ENCODE measurements at regions not wholly inside any gene's neighbourhood (a gene's known extent, or its start where the extent isn't known, plus 50 kb on each side); places are given as distances from the start of the nearest gene placed in this dataset.

GRCh38 chr5:74064911-74065310 lies 438.9 kb downstream of the ARHGEF28 start:
- Histone ChIP-seq H3K36me3 (no peaks in the 10 kb centered on the region), H3K9me3 (no peaks in the 10 kb centered on the region), H3K4me1 (no peaks in the 10 kb centered on the region), H3K9ac (ENCODE audit: low read depth in 2 of 2, low read length in 2 of 2) (no peak overlapping the region), H3K4me3 (no peak overlapping the region), H3K27me3 (no peaks in the 10 kb centered on the region), H3K27ac (no peak overlapping the region)
- TF ChIP-seq, protein P1, sequence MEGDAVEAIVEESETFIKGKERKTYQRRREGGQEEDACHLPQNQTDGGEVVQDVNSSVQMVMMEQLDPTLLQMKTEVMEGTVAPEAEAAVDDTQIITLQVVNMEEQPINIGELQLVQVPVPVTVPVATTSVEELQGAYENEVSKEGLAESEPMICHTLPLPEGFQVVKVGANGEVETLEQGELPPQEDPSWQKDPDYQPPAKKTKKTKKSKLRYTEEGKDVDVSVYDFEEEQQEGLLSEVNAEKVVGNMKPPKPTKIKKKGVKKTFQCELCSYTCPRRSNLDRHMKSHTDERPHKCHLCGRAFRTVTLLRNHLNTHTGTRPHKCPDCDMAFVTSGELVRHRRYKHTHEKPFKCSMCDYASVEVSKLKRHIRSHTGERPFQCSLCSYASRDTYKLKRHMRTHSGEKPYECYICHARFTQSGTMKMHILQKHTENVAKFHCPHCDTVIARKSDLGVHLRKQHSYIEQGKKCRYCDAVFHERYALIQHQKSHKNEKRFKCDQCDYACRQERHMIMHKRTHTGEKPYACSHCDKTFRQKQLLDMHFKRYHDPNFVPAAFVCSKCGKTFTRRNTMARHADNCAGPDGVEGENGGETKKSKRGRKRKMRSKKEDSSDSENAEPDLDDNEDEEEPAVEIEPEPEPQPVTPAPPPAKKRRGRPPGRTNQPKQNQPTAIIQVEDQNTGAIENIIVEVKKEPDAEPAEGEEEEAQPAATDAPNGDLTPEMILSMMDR (IDR thresholded peaks at IDR 0.05), result no peak
- intact Hi-C loops (cut with DNase I), result no loop called here
- DNase-seq, result no peak

DNA sequence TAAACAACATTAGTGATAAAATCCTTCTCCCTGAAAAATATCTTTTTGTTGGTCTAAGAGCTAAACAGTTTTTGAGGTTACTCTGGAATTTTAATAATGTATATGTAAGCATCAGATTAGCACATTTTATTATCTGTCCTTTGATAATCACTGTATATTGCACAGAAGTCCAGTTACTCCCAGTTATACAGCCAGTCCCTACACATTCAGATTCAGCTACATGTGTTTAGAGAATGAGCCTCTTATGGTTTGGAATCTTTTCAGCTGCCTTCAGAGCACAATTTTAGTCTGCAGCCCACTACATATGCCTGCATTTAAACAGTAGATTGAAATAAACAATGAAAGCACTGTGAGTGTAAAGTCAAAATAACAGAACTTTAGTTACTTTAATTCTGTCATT lies 438.2 kb downstream of the ARHGEF28 start:
- H3K9ac ChIP-seq (ENCODE audit: low read depth in 2 of 2, low read length in 2 of 2), result no peak overlapping the region
- intact Hi-C loops (cut with DNase I), result no loop called here
- no peaks in the 10 kb centered on the region for H3K27me3 ChIP-seq
- no peaks in the 10 kb centered on the region for H3K4me1 ChIP-seq
- H3K4me3 ChIP-seq, result no peak overlapping the region
- no peaks in the 10 kb centered on the region for H3K36me3 ChIP-seq
- no peak for DNase-seq
- H3K27ac ChIP-seq, result no peak overlapping the region
- no peaks in the 10 kb centered on the region for H3K9me3 ChIP-seq
- TF ChIP-seq, protein P1 (IDR thresholded peaks at IDR 0.05), result no peak

- DNase-seq, result peak; percentile 25
Observed at GRCh38 chr5:74063821-74064220, 437.8 kb downstream of the ARHGEF28 start.

DNA sequence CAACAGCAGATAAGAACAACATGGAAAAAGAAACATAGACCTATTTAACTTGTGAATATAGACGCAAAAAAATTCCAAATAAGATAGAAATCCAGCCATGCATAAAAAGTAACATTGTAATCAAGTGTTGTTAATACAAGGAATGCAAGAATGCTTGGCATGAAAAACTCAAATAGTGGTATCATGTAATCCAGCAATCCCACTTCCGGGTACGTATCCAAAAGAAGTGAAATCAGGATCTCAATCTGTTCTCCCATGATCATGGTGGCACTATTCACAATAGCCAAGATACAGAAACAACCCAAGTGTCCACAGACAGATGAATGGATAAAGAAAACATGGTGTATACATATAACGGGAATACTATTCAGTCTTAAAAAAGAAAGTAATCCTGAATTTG lies 437.4 kb downstream of the ARHGEF28 start:
- H3K36me3 ChIP-seq, result no peaks in the 10 kb centered on the region
- TF ChIP-seq, protein P1 (IDR thresholded peaks at IDR 0.05), result no peak
- no peak for DNase-seq
- no peaks in the 10 kb centered on the region for H3K9me3 ChIP-seq
- H3K27me3 ChIP-seq, result no peaks in the 10 kb centered on the region
- no peak overlapping the region for H3K27ac ChIP-seq
- no peaks in the 10 kb centered on the region for H3K4me1 ChIP-seq
- no peak overlapping the region for H3K9ac ChIP-seq (ENCODE audit: low read depth in 2 of 2, low read length in 2 of 2)
- intact Hi-C loops (cut with DNase I), result no loop called here
- no peak overlapping the region for H3K4me3 ChIP-seq

More at GRCh38 chr5:74063821-74064220, 437.8 kb downstream of the ARHGEF28 start:
- TF ChIP-seq, protein P1 (IDR thresholded peaks at IDR 0.05), result no peak
- Histone ChIP-seq H3K9me3 (no peaks in the 10 kb centered on the region), H3K4me3 (no peak overlapping the region), H3K27me3 (no peaks in the 10 kb centered on the region), H3K27ac (no peak overlapping the region), H3K36me3 (no peaks in the 10 kb centered on the region), H3K4me1 (no peaks in the 10 kb centered on the region), H3K9ac (ENCODE audit: low read depth in 2 of 2, low read length in 2 of 2) (no peak overlapping the region)
- intact Hi-C loops (cut with DNase I), result no loop called here

DNA sequence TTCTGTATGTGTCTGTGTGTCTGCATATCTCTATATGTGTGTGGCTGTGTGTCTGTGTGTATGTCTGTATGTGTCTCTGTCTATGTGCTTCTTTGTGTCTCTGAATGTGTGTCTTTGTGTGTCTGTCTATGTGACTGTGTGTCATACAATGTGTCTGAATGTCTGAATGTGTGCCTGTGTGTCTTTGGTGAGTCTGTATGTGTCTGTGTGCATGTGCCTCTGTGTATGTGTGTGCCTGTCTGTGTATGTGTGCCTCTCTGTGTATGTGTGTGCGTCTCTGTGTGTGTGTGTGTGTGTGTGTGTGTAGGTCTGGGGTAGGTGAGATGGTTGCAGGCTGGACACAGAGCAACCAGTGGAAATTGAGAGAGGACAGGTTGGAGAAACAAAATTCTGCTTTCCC lies 435.3 kb downstream of the ARHGEF28 start:
- Histone ChIP-seq H3K27ac (no peak overlapping the region), H3K27me3 (no peaks in the 10 kb centered on the region), H3K9me3 (no peaks in the 10 kb centered on the region), H3K4me1 (no peaks in the 10 kb centered on the region), H3K9ac (ENCODE audit: low read depth in 2 of 2, low read length in 2 of 2) (no peak overlapping the region), H3K36me3 (no peaks in the 10 kb centered on the region), H3K4me3 (no peak overlapping the region)
- intact Hi-C loops (cut with DNase I), result no loop called here
- DNase-seq, result no peak
- TF ChIP-seq, protein P1 (IDR thresholded peaks at IDR 0.05), result no peak

DNA sequence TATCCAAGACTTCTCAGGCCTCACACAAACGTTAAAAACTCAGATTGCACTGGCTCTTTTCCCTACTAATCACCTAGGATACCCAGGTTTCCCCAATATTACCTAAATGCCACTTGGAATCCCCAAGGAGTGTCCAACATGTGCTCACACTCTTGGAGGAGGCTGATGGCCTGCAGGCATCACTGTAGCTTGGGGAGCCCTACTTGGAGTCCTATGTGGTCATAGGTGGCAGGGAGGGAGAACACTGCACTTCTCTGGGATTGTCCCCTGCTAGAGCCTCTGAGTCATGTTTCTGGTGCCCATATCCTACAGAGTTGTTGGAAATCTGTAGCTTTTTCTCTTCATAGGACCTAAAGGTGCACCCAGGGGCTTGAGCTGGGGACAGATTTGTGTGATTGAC lies 433.7 kb downstream of the ARHGEF28 start:
- no peak overlapping the region for H3K27ac ChIP-seq

More for the DNA sequence above, 433.7 kb downstream of the ARHGEF28 start:
- no peaks in the 10 kb centered on the region for H3K9me3 ChIP-seq
- no peaks in the 10 kb centered on the region for H3K4me1 ChIP-seq
- DNase-seq, result no peak
- TF ChIP-seq, protein P1 (IDR thresholded peaks at IDR 0.05), result no peak
- H3K27me3 ChIP-seq, result no peaks in the 10 kb centered on the region
- no peak overlapping the region for H3K4me3 ChIP-seq
- no peaks in the 10 kb centered on the region for H3K36me3 ChIP-seq
- intact Hi-C loops (cut with DNase I), result loop anchor here (5.0 kb wide), 1 partner anchor 588 kb away; no protein-coding TSS in a partner anchor
- no peak overlapping the region for H3K9ac ChIP-seq (ENCODE audit: low read depth in 2 of 2, low read length in 2 of 2)

All from colonic mucosa (tissue), 4 donors.